ENCODE measurements at regions not wholly inside any gene's neighbourhood (a gene's known extent, or its start where the extent isn't known, plus 50 kb on each side); places are given as distances from the start of the nearest gene placed in this dataset.
A peak's percentile ranks its signal among the peaks of the same experiment; 100 is the strongest.

- no peak for DNase-seq
- in situ Hi-C loops (cut with HindIII; ENCODE audit: low pct_ligation_motif_present, low pct_unique_long_range_greater_than_20kb, low sequenced_read_pairs): no loop called here
These were observed 85.9 kb upstream of the TRIO start for GRCh38 chr5:14057289-14057688.

- in situ Hi-C loops (cut with HindIII; ENCODE audit: low pct_ligation_motif_present, low pct_unique_long_range_greater_than_20kb, low sequenced_read_pairs): no loop called here
- no peak for DNase-seq
These were observed 87.1 kb upstream of the TRIO start for GRCh38 chr5:14056039-14056438.

- in situ Hi-C loops (cut with HindIII; ENCODE audit: low pct_ligation_motif_present, low pct_unique_long_range_greater_than_20kb, low sequenced_read_pairs): no loop called here
These were observed 87.9 kb upstream of the TRIO start for GRCh38 chr5:14054965-14055963.

GRCh38 chr5:14054111-14054854 lies 88.9 kb upstream of the TRIO start:
- no peak for DNase-seq
- in situ Hi-C loops (cut with HindIII; ENCODE audit: low pct_ligation_motif_present, low pct_unique_long_range_greater_than_20kb, low sequenced_read_pairs): no loop called here

More at GRCh38 chr5:14054965-14055963, 87.9 kb upstream of the TRIO start:
- DNase-seq: no peak

- in situ Hi-C loops (cut with HindIII; ENCODE audit: low pct_ligation_motif_present, low pct_unique_long_range_greater_than_20kb, low sequenced_read_pairs): no loop called here
These were observed 92.3 kb upstream of the TRIO start for GRCh38 chr5:14050821-14051220.

DNA sequence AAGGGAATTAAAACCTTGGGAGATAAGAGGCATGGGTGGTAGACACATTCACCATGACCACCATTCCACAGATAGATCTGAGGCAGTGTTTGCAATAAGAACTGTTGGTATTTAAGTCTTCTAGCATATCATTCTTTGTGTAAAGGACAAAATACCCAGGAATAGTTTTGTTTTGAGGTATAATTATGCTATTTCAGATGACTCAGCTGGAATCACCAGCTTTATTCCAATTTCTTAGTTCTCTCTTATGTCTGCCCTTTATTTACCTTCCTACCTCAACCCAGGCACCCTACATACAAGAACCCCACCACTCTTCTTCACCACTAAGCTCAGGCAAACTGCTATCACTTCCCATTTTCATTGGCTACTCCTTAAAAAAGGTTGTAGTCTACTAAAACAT lies 94.7 kb upstream of the TRIO start:
- no peak for DNase-seq
- in situ Hi-C loops (cut with HindIII; ENCODE audit: low pct_ligation_motif_present, low pct_unique_long_range_greater_than_20kb, low sequenced_read_pairs): no loop called here

More at GRCh38 chr5:14050821-14051220, 92.3 kb upstream of the TRIO start:
- DNase-seq: no peak

- no peak for DNase-seq
- in situ Hi-C loops (cut with HindIII; ENCODE audit: low pct_ligation_motif_present, low pct_unique_long_range_greater_than_20kb, low sequenced_read_pairs): no loop called here
These were observed 97.2 kb upstream of the DNAH5 start for GRCh38 chr5:14041528-14042192.

DNA sequence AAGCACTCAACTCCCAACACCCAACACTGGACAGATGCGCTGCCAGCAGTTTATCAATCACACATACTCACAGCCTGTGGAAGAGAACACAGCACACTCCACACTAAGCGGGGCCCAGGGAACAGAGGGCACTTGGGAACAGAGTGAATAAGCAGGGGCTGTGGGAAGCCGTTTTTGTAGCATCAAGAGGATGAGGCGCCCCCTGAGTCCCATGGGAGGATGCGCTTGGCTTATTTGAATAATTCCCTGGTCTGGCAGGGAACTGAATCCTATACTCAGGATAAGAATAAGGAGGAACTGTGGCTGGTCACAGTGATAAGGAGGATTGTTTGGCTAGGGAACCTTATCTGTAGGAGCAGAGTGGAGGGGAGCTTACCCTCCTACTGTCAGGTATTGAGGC lies 96.1 kb upstream of the DNAH5 start:
- no peak for DNase-seq
- in situ Hi-C loops (cut with HindIII; ENCODE audit: low pct_ligation_motif_present, low pct_unique_long_range_greater_than_20kb, low sequenced_read_pairs): no loop called here

DNA sequence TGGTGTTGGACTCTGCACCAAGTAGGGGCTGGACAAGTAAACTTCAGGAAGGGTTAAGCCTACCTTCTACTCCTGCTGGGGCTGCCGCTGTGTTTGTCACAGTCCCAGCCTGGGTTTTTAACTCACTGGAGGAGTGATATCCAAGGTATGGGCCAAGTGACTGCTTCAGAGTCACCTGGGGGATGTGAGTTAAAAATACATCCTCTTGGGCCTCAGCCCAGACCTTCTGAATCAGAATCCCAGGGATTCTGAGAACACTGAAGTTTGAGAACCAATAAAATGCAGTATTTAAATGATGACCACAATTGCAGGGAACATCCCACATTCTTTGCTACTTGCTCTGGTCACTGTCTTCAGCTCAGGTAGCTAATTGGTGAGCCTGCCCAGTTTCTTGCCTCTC lies 95.1 kb upstream of the DNAH5 start:
- DNase-seq: peak; percentile 27
- in situ Hi-C loops (cut with HindIII; ENCODE audit: low pct_ligation_motif_present, low pct_unique_long_range_greater_than_20kb, low sequenced_read_pairs): no loop called here

- in situ Hi-C loops (cut with HindIII; ENCODE audit: low pct_ligation_motif_present, low pct_unique_long_range_greater_than_20kb, low sequenced_read_pairs): no loop called here
- peak; percentile 10 for DNase-seq
These were observed 94.6 kb upstream of the DNAH5 start for GRCh38 chr5:14039063-14039462.

GRCh38 chr5:14038341-14038959 lies 94.0 kb upstream of the DNAH5 start:
- in situ Hi-C loops (cut with HindIII; ENCODE audit: low pct_ligation_motif_present, low pct_unique_long_range_greater_than_20kb, low sequenced_read_pairs): no loop called here
- DNase-seq: peak; percentile 60

DNA sequence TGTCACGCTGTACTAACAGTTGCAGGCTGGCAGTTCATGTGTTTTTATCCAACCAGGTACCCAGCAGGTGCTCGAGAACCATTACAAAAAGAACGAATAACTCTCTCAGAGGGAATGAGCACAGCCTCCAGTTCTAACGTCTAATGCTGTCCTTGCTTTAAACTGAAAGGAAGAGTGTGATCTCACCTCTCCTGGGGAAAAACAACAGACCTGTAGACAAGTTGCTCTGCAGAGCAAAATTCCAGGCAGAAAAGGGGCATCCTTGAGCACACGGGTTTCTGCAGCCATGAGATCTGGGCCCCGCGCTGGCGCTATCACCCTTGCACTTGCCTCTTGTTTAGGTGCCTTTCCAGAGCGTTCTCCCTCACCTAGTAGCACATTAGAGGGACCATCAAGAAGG lies 92.5 kb upstream of the DNAH5 start:
- in situ Hi-C loops (cut with HindIII; ENCODE audit: low pct_ligation_motif_present, low pct_unique_long_range_greater_than_20kb, low sequenced_read_pairs): no loop called here
- DNase-seq: peak; percentile 57

GRCh38 chr5:14036514-14036913 lies 92.0 kb upstream of the DNAH5 start:
- DNase-seq: peak; percentile 75
- in situ Hi-C loops (cut with HindIII; ENCODE audit: low pct_ligation_motif_present, low pct_unique_long_range_greater_than_20kb, low sequenced_read_pairs): no loop called here

DNA sequence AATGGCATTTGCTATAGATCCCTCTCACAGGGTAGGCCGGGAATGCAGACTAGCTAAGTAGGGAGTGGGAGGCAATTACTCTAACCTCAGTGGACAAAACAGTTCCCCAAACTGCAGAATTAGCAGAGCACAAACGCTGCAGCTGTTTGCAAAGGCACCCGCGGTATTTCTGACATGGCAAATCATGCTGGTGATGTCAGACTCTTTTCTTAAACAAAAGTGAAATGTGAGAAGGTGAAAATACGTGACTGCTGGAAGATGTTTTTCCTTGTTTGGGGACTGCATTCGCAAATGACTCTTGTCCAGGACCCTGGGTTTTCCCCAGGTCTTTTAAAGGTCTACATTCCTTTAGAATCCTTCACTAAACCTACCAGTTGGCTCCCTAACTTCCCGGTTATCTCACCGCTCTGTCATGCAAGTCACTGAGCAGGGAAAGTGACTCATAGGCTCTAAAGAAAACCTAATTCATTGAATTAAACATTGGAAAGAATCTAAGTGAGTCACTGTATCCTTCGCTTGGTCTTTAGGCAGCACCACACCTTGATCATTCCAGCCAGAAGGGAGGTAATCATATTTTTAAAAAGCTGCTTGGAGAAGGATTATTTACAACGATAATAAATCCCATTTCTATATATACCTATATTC lies 91.5 kb upstream of the DNAH5 start:
- in situ Hi-C loops (cut with HindIII; ENCODE audit: low pct_ligation_motif_present, low pct_unique_long_range_greater_than_20kb, low sequenced_read_pairs): no loop called here
- DNase-seq: peak; percentile 98

DNA sequence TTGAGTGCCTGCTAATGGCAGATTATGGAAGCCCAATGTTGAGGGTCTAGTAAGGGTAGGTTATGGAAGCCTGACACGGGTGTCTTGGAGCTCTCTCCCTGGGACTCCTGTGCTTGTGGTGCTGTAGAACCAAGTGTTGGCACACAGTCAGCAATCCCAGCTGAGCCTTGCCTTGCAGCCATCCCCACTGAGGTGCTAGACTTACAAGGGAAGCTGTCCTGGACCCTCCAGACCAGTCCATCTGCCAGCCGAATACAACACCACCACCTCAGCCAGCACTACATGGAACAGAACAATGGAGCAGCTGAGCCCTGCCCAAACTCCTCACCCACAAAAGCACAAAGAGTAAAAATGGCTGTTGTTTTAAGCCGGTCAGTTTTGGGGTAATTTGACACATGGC lies 90.5 kb upstream of the DNAH5 start:
- in situ Hi-C loops (cut with HindIII; ENCODE audit: low pct_ligation_motif_present, low pct_unique_long_range_greater_than_20kb, low sequenced_read_pairs): no loop called here
- no peak for DNase-seq

DNA sequence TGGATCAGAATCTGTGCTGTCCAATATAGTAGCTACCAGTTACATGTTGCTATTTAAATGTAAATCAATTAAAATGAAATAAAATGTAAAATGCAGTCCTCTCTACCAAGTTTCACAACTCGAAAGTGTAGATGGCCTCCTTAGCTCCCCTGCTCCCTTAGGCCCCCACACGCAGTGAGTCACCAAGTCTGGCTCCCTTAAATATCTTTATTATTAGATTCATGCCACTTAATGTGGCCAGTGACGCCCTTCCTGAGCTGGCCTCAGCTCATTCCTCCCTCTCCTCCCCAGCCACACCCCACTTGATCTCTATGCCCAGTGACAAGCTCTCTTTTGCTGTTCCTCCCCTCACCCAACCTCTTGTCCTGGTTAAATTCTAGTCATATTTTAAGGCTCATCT lies 88.4 kb upstream of the DNAH5 start:
- DNase-seq: no peak
- in situ Hi-C loops (cut with HindIII; ENCODE audit: low pct_ligation_motif_present, low pct_unique_long_range_greater_than_20kb, low sequenced_read_pairs): no loop called here

- in situ Hi-C loops (cut with HindIII; ENCODE audit: low pct_ligation_motif_present, low pct_unique_long_range_greater_than_20kb, low sequenced_read_pairs): no loop called here
- no peak for DNase-seq
These were observed 84.6 kb upstream of the DNAH5 start for GRCh38 chr5:14028938-14029584.

- in situ Hi-C loops (cut with HindIII; ENCODE audit: low pct_ligation_motif_present, low pct_unique_long_range_greater_than_20kb, low sequenced_read_pairs): no loop called here
- DNase-seq: no peak
These were observed 83.7 kb upstream of the DNAH5 start for GRCh38 chr5:14028188-14028587.
